ENCODE measurements at regions not wholly inside any gene's neighbourhood (a gene's known extent, or its start where the extent isn't known, plus 50 kb on each side); places are given as distances from the start of the nearest gene placed in this dataset.
A peak's percentile ranks its signal among the peaks of the same experiment; 100 is the strongest.

GRCh38 chr12:123059500-123059899 is 79.0 kb downstream of the ARL6IP4 start:
- Histone ChIP-seq H3K9me3 (no peaks in the 10 kb centered on the region), H3K4me1 (peaks cover 55 to 84% (median 72%) of the 10 kb centered on the region in 4 donors), H3K27ac (peak overlapping the region in 3 of 4 donors; percentile 14 to 71 (median 46)), H3K27me3 (no peaks in the 10 kb centered on the region), H3K36me3 (no peaks in the 10 kb centered on the region), H3K4me3 (no peak overlapping the region)
- no peak for DNase-seq
- ATAC-seq (ENCODE audit: low FRiP score in 2 of 2) = no peak
- WGBS, 2 donors = 47 to 62% methylated on average over 1 of the region's 1 CpG
- TF ChIP-seq CTCF (IDR thresholded peaks at IDR 0.05) (no peak), POLR2A (IDR thresholded peaks at IDR 0.05) (no peak), POLR2AphosphoS5 (IDR thresholded peaks at IDR 0.05) (no peak), EP300 (IDR thresholded peaks at IDR 0.05) (no peak)

- WGBS, 2 donors = 65 to 86% methylated on average over 2 to 3 of the region's 4 CpGs
- Histone ChIP-seq H3K27me3 (no peaks in the 10 kb centered on the region), H3K4me1 (peaks cover 50 to 80% (median 66%) of the 10 kb centered on the region in 4 donors), H3K4me3 (no peak overlapping the region), H3K9me3 (no peaks in the 10 kb centered on the region), H3K36me3 (no peaks in the 10 kb centered on the region), H3K27ac (peak overlapping the region in 3 of 4 donors; percentile 14 to 71 (median 46))
- no peak for TF ChIP-seq POLR2A (IDR thresholded peaks at IDR 0.05)
- TF ChIP-seq CTCF (IDR thresholded peaks at IDR 0.05) = no peak
- TF ChIP-seq POLR2AphosphoS5 (IDR thresholded peaks at IDR 0.05) = no peak
- no peak for TF ChIP-seq EP300 (IDR thresholded peaks at IDR 0.05)
- no peak for ATAC-seq (ENCODE audit: low FRiP score in 2 of 2)
- DNase-seq = no peak
Measured at GRCh38 chr12:123058980-123059379, 78.5 kb downstream of the ARL6IP4 start.

GRCh38 chr12:123058481-123058880 is 78.0 kb downstream of the ARL6IP4 start:
- Histone ChIP-seq H3K27me3 (no peaks in the 10 kb centered on the region), H3K4me1 (peaks cover 45 to 75% (median 61%) of the 10 kb centered on the region in 4 donors), H3K9me3 (no peaks in the 10 kb centered on the region), H3K27ac (peak overlapping the region; percentile 8 to 71 (median 30)), H3K36me3 (no peaks in the 10 kb centered on the region), H3K4me3 (no peak overlapping the region)
- TF ChIP-seq CTCF (IDR thresholded peaks at IDR 0.05) = no peak
- TF ChIP-seq POLR2A (IDR thresholded peaks at IDR 0.05) = peak in 1 of 4 donors; percentile 31
- 56 to 75% methylated on average over 4 to 6 of the region's 6 CpGs for WGBS, 2 donors
- peak in 1 of 2 donors; percentile 70 for DNase-seq
- no peak for ATAC-seq (ENCODE audit: low FRiP score in 2 of 2)

- ATAC-seq (ENCODE audit: low FRiP score in 2 of 2) = peak; percentile 27 to 86
- Histone ChIP-seq H3K36me3 (no peaks in the 10 kb centered on the region), H3K4me1 (peaks cover 37 to 67% (median 54%) of the 10 kb centered on the region in 4 donors), H3K27me3 (no peaks in the 10 kb centered on the region), H3K9me3 (no peaks in the 10 kb centered on the region), H3K27ac (peak overlapping the region in 3 of 4 donors; percentile 38 to 71 (median 46)), H3K4me3 (no peak overlapping the region)
- TF ChIP-seq POLR2A (IDR thresholded peaks at IDR 0.05) = no peak
- TF ChIP-seq POLR2AphosphoS5 (IDR thresholded peaks at IDR 0.05) = peak in 1 of 2 donors; percentile 37
- TF ChIP-seq CTCF (IDR thresholded peaks at IDR 0.05) = no peak
- 72 to 73% methylated on average over 8 to 15 of the region's 15 CpGs for WGBS, 2 donors
- peak; percentile 81 to 86 for DNase-seq
Measured at GRCh38 chr12:123057513-123058265, 77.2 kb downstream of the ARL6IP4 start.

- no peak overlapping the region for H3K4me3 ChIP-seq
- DNase-seq (no peak), ATAC-seq (ENCODE audit: low FRiP score in 2 of 2) (no peak)
- TF ChIP-seq EP300 (IDR thresholded peaks at IDR 0.05) (no peak), POLR2AphosphoS5 (IDR thresholded peaks at IDR 0.05) (no peak), CTCF (IDR thresholded peaks at IDR 0.05) (no peak), POLR2A (IDR thresholded peaks at IDR 0.05) (no peak)
- WGBS, 2 donors = 97 to 100% methylated on average over 7 of the region's 7 CpGs
- H3K36me3 ChIP-seq = no peaks in the 10 kb centered on the region
- H3K4me1 ChIP-seq = peaks cover 31 to 58% (median 46%) of the 10 kb centered on the region in 4 donors
- no peaks in the 10 kb centered on the region for H3K27me3 ChIP-seq
- H3K27ac ChIP-seq = peak overlapping the region in 1 of 4 donors; percentile 39
- no peaks in the 10 kb centered on the region for H3K9me3 ChIP-seq
Measured at GRCh38 chr12:123056709-123057108, 76.2 kb downstream of the ARL6IP4 start.

Data from upper lobe of left lung (tissue), 6 donors.